ENCODE measurements at regions not wholly inside any gene's neighbourhood (a gene's known extent, or its start where the extent isn't known, plus 50 kb on each side); places are given as distances from the start of the nearest gene placed in this dataset.

DNA sequence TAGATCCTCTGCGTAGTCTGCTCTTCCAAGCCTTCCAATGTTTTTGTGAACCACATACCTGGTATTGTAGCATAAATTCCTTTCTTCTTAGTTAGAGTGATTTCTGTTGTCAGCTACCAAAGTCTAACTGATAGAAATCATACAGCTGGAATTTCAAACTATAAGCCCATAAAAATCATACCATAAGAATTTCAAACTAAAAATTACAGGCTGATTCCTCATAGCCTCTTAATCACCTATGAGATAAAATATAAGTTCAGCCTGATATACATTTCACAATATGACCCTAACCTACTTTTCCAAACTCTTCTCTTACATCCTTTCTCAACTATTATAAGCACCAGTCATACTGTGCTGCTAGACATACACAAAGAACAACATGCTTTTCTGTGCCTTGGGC, 64.8 kb downstream of the PTHLH start:
- TF ChIP-seq GATA3 (IDR thresholded peaks at IDR 0.05; ENCODE audit: low read depth, low read length) (no peak), GATA2 (IDR thresholded peaks at IDR 0.05; ENCODE audit: low read depth, low read length) (no peak)

GRCh38 chr12:27906658-27907473, 65.7 kb downstream of the PTHLH start:
- TF ChIP-seq GATA3 (IDR thresholded peaks at IDR 0.05; ENCODE audit: low read depth, low read length) (no peak), GATA2 (IDR thresholded peaks at IDR 0.05; ENCODE audit: low read depth, low read length) (no peak)

DNA sequence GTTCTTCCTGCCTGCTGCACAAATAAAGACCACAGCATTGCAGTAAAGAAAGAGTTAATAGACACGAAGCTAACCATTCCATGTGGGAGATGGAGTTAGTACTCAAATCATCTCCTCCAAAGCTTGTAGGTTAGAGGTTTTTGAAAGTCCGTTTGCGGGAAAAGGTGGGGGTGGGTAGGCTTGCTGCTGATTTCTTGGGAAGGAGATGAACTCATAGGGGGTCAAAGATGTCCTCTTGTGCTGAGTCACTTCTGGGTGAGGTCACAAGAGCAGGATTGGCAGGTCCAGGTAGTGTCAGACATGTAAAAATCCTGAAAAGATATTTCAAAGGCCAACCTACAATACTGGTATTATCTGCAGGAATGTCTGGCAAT, 66.4 kb downstream of the PTHLH start:
- no peak for TF ChIP-seq GATA3 (IDR thresholded peaks at IDR 0.05; ENCODE audit: low read depth, low read length)
- no peak for TF ChIP-seq GATA2 (IDR thresholded peaks at IDR 0.05; ENCODE audit: low read depth, low read length)

DNA sequence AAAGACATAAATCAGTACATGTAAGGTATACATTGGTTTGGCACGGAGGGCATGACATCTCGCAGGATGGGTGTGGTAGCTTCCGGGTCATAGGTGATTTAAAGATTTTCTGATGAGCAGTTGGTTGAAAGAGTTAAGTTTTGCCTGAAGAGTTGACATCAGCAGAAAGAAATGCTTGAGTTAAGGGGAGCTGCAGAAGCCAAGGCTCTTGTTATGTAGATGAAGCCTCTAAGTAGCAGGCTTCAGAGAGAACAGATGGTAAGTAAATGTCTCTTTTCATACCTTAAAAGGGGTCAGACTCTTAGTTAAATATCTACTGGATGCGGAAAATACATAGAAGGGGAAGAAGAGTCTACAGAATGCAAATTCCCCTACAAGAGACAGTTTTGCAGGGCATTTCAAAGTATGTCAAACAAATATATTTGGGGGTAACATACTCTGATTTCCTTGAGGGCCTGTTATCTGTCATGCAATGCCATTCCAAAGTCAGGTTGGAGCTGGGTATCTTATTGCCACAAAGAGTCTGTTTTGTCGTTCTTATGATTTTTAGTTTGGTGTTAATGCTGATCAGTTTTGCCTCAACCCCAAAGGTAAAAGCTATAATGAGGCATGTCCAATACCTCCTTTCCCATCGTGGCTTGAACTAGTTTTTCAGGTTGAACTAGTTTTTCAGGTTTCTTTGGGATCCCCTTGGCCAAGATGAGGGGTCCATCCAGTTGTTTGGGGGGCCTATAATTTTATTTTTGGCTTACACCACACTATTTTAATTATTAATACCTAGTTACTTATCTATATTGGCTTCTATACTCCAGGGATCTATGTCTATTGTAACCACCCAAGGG, 67.0 kb downstream of the PTHLH start:
- TF ChIP-seq GATA3 (IDR thresholded peaks at IDR 0.05; ENCODE audit: low read depth, low read length) (no peak), GATA2 (IDR thresholded peaks at IDR 0.05; ENCODE audit: low read depth, low read length) (no peak)

GRCh38 chr12:27902651-27903050, 69.9 kb downstream of the PTHLH start:
- TF ChIP-seq GATA3 (IDR thresholded peaks at IDR 0.05; ENCODE audit: low read depth, low read length) (no peak), GATA2 (IDR thresholded peaks at IDR 0.05; ENCODE audit: low read depth, low read length) (no peak)

DNA sequence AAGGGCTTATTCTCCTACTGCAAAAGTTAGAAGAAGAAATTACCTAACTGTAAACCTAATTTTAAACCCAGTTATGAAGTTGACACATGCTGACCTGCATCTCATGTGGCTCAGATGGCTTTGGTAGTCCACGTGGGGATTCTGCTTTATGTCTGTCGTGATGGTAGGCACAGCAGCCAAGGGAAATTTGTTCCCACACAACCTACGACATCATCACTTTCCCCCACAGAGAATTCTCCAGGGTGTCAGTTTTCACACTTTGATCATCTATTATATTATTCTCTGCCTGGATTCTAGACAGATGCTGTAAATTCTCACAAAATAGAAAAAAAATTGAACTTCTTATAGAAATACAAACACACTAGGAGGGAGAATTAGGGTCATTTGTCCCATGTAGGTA, 70.6 kb downstream of the PTHLH start:
- no peak for TF ChIP-seq GATA2 (IDR thresholded peaks at IDR 0.05; ENCODE audit: low read depth, low read length)
- no peak for TF ChIP-seq GATA3 (IDR thresholded peaks at IDR 0.05; ENCODE audit: low read depth, low read length)

DNA sequence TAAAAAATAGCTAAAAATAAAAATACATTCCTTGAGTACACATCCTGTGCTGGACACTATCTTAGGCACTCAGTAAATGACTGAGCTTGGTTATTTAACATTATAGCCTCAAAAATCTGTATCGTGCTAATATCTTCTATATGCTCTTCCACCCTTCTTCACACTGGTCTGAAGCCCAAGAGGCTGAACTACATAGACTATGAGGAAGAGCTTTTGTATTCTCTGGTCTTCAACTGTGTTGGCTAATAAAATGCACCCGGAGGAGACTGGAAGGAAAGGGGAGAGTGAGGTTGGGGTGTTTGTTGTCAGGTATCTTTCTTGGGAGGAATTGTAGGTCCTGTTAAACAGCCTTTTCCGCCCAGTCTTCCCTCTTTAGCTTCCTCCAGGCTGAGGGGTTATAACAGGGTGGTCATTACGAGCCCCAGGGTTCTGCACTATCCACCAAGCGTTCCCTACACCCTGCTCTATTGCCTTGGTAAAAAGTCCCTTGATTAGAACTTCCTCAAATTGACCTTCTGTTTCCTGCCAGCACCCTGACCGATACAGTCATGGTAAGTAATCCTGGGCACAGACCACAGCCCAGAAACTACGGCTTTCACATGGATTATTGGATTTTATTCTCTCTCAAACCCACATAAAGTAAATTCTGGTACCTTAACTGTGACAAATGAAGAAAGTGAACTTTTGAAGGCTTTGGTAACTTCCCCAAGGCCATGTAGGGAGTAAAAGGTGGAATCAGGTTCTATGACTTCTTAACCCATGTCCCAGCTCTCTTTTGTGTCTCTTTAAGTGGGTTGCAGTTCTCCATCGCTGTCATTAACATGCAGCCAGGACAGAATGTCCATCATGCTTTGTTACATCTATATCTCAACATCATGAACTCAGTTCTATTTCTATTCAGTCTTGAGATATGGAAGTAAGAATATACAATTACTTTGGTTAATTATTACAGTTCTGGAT, 71.3 kb downstream of the PTHLH start:
- TF ChIP-seq GATA3 (IDR thresholded peaks at IDR 0.05; ENCODE audit: low read depth, low read length) (no peak), GATA2 (IDR thresholded peaks at IDR 0.05; ENCODE audit: low read depth, low read length) (no peak)

DNA sequence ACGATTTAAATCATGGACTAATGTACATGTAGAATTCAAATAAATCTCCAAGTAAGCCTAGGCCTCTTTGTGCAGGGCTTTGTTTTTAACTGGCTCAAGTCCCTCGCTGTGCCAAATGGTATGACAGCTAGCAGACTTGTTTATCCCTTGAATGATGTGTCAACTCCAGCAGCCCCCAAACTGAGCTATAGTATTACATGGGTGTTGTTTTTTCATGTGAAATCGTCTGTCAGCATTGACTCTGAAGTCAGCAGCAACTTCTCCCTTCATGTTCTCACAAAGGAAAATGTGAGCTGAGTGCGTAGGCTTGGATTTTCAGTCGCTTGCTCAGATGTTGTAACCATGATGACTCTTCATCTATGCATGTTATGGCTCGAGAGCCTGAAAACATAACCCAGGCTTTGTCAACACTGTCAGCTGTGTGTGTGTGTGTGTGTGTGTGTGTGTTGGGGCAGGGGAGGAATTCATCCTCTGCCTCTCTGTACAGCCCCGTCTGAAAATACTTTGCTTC, 73.3 kb downstream of the PTHLH start:
- no peak for TF ChIP-seq GATA3 (IDR thresholded peaks at IDR 0.05; ENCODE audit: low read depth, low read length)
- TF ChIP-seq GATA2 (IDR thresholded peaks at IDR 0.05; ENCODE audit: low read depth, low read length): no peak

- TF ChIP-seq GATA2 (IDR thresholded peaks at IDR 0.05; ENCODE audit: low read depth, low read length) (no peak), GATA3 (IDR thresholded peaks at IDR 0.05; ENCODE audit: low read depth, low read length) (no peak)
Observed at GRCh38 chr12:27898022-27898421, 74.5 kb downstream of the PTHLH start.

- TF ChIP-seq GATA3 (IDR thresholded peaks at IDR 0.05; ENCODE audit: low read depth, low read length) (no peak), GATA2 (IDR thresholded peaks at IDR 0.05; ENCODE audit: low read depth, low read length) (no peak)
Observed at GRCh38 chr12:27896419-27896990, 76.0 kb downstream of the PTHLH start.

GRCh38 chr12:27894309-27894708, 78.2 kb downstream of the PTHLH start:
- TF ChIP-seq GATA2 (IDR thresholded peaks at IDR 0.05; ENCODE audit: low read depth, low read length) (no peak), GATA3 (IDR thresholded peaks at IDR 0.05; ENCODE audit: low read depth, low read length) (no peak)

- TF ChIP-seq GATA3 (IDR thresholded peaks at IDR 0.05; ENCODE audit: low read depth, low read length) (no peak), GATA2 (IDR thresholded peaks at IDR 0.05; ENCODE audit: low read depth, low read length) (no peak)
Observed at GRCh38 chr12:27879708-27880107, 92.8 kb downstream of the PTHLH start.

DNA sequence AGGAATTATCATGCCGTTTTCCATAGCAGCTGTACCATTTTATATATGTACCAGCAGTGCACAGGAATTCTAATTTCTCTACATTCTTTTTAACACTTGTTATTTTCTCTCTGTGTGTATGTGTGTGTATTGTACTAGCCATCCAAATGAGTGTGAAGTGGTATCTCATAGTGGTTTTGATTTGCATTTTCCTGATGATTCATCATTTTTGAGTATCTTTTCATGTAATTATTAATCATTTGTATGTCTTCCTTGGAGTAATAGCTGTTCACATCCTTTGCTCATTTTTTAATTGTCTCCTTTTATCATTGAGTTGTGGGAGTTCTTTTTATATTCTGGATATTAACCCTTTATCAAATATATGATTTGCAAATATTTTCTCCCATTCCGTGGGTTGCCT, 95.6 kb upstream of the MANSC4 start:
- TF ChIP-seq GATA2 (IDR thresholded peaks at IDR 0.05; ENCODE audit: low read depth, low read length) (no peak), GATA3 (IDR thresholded peaks at IDR 0.05; ENCODE audit: low read depth, low read length) (no peak)
